Glutamatergic neuron (in vitro differentiated cells): ENCODE measurements at regions not wholly inside any gene's neighbourhood (a gene's known extent, or its start where the extent isn't known, plus 50 kb on each side); places are given as distances from the start of the nearest gene placed in this dataset.

Experiments used
- DNase-seq: peaks from one replicate; pipeline ENCODE4 v3.0.0; 2022
- H3K27ac Mint-ChIP-seq: one replicate; pipeline ENCODE4 v1.8.0; 2020; ENCODE audit warnings: mild to moderate bottlenecking, mixed read lengths, inconsistent platforms; ENCODE audit not compliant: unreplicated experiment
- H3K27me3 Mint-ChIP-seq: one replicate; pipeline ENCODE4 v1.8.0; 2020; ENCODE audit warnings: mild to moderate bottlenecking, moderate library complexity, mixed read lengths, inconsistent platforms; ENCODE audit not compliant: unreplicated experiment
- H3K36me3 Mint-ChIP-seq: one replicate; pipeline ENCODE4 v1.8.0; 2020; ENCODE audit warnings: mild to moderate bottlenecking, mixed read lengths, inconsistent platforms; ENCODE audit not compliant: unreplicated experiment
- H3K4me1 Mint-ChIP-seq: one replicate; pipeline ENCODE4 v1.8.0; 2020; ENCODE audit warnings: mild to moderate bottlenecking, low read depth, mixed read lengths, inconsistent platforms; ENCODE audit not compliant: unreplicated experiment
- H3K4me3 Mint-ChIP-seq: one replicate; pipeline ENCODE4 v1.8.0; 2020; ENCODE audit warnings: mild to moderate bottlenecking, mixed read lengths, inconsistent platforms; ENCODE audit not compliant: unreplicated experiment
- H3K9me3 Mint-ChIP-seq: one replicate; pipeline ENCODE4 v1.8.0; 2020; ENCODE audit warnings: mild to moderate bottlenecking, moderate library complexity, mixed read lengths, inconsistent platforms; ENCODE audit not compliant: unreplicated experiment
- CTCF ChIP-seq: fragments of 200-600 bp; sonication (generic); IDR thresholded peaks from one replicate; pipeline ENCODE4 v1.5.0; 2021; ENCODE audit not compliant: partially characterized antibody, unreplicated experiment

- no peak overlapping the region for H3K27ac Mint-ChIP-seq
- no peak for TF ChIP-seq CTCF
- peaks cover 4% of the 10 kb centered on the region for H3K4me1 Mint-ChIP-seq
- no peak overlapping the region for H3K4me3 Mint-ChIP-seq
- peaks cover 12% of the 10 kb centered on the region for H3K27me3 Mint-ChIP-seq
- no peaks in the 10 kb centered on the region for H3K9me3 Mint-ChIP-seq
- no peaks in the 10 kb centered on the region for H3K36me3 Mint-ChIP-seq
- DNase-seq, result no peak
These were observed 49.9 kb upstream of the SOX6 start for GRCh38 chr11:16406226-16406625.
